ENCODE measurements at regions not wholly inside any gene's neighbourhood (a gene's known extent, or its start where the extent isn't known, plus 50 kb on each side); places are given as distances from the start of the nearest gene placed in this dataset.

DNA sequence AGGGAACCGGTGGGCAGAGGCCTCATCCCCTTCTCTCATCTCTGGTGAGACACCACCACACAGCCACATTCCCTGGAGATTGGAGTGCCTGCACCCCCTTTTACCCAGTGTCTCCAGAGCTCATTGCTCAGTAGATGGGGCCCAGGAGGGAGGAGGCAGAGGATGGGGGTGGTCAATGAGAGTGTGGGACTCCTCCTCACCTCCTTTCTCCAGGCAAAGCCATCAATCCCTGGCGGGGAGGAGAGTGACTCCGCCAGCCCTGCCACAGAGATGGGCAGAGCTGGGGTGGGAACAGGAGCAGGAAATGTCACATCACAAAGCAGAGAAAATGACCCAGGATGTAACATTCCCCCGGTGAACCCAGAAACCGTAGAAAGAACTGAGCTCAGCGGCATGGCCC, 117.2 kb downstream of the MATN1 start:
- TF ChIP-seq SIN3A (IDR thresholded peaks at IDR 0.05; ENCODE audit: low read depth): no peak
- TF ChIP-seq EZH2 (IDR thresholded peaks at IDR 0.05): no peak
- no peak for TF ChIP-seq POLR2AphosphoS5 (IDR thresholded peaks at IDR 0.05; ENCODE audit: low read depth, low read length)
- TF ChIP-seq, protein P1, sequence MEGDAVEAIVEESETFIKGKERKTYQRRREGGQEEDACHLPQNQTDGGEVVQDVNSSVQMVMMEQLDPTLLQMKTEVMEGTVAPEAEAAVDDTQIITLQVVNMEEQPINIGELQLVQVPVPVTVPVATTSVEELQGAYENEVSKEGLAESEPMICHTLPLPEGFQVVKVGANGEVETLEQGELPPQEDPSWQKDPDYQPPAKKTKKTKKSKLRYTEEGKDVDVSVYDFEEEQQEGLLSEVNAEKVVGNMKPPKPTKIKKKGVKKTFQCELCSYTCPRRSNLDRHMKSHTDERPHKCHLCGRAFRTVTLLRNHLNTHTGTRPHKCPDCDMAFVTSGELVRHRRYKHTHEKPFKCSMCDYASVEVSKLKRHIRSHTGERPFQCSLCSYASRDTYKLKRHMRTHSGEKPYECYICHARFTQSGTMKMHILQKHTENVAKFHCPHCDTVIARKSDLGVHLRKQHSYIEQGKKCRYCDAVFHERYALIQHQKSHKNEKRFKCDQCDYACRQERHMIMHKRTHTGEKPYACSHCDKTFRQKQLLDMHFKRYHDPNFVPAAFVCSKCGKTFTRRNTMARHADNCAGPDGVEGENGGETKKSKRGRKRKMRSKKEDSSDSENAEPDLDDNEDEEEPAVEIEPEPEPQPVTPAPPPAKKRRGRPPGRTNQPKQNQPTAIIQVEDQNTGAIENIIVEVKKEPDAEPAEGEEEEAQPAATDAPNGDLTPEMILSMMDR (IDR thresholded peaks at IDR 0.05 in 2 of 3, conservative IDR thresholded peaks at IDR 0.05 in 1 of 3; ENCODE audit: borderline replicate concordance in 1 of 3, insufficient read depth in 1 of 3, low read depth in 2 of 3, low read length in 2 of 3): no peak
- TF ChIP-seq RAD21 (IDR thresholded peaks at IDR 0.05; ENCODE audit: low read depth): no peak
- no peak for TF ChIP-seq ELF1 (IDR thresholded peaks at IDR 0.05; ENCODE audit: borderline replicate concordance, low read depth)
- no peak for TF ChIP-seq POLR2A (IDR thresholded peaks at IDR 0.05; ENCODE audit: borderline replicate concordance, extremely low read depth, insufficient read depth, insufficient read length)
- TF ChIP-seq EGR1 (IDR thresholded peaks at IDR 0.05; ENCODE audit: low read depth): no peak
- no peak for TF ChIP-seq TCF7L2 (IDR thresholded peaks at IDR 0.05; ENCODE audit: borderline replicate concordance, extremely low read depth, insufficient read depth, insufficient read length)
- TF ChIP-seq, protein P2, sequence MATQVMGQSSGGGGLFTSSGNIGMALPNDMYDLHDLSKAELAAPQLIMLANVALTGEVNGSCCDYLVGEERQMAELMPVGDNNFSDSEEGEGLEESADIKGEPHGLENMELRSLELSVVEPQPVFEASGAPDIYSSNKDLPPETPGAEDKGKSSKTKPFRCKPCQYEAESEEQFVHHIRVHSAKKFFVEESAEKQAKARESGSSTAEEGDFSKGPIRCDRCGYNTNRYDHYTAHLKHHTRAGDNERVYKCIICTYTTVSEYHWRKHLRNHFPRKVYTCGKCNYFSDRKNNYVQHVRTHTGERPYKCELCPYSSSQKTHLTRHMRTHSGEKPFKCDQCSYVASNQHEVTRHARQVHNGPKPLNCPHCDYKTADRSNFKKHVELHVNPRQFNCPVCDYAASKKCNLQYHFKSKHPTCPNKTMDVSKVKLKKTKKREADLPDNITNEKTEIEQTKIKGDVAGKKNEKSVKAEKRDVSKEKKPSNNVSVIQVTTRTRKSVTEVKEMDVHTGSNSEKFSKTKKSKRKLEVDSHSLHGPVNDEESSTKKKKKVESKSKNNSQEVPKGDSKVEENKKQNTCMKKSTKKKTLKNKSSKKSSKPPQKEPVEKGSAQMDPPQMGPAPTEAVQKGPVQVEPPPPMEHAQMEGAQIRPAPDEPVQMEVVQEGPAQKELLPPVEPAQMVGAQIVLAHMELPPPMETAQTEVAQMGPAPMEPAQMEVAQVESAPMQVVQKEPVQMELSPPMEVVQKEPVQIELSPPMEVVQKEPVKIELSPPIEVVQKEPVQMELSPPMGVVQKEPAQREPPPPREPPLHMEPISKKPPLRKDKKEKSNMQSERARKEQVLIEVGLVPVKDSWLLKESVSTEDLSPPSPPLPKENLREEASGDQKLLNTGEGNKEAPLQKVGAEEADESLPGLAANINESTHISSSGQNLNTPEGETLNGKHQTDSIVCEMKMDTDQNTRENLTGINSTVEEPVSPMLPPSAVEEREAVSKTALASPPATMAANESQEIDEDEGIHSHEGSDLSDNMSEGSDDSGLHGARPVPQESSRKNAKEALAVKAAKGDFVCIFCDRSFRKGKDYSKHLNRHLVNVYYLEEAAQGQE (IDR thresholded peaks at IDR 0.05; ENCODE audit: low read depth): no peak
- no peak for TF ChIP-seq CEBPB (IDR thresholded peaks at IDR 0.05; ENCODE audit: low read depth)

All from HCT116 (cell line).